A549 (cell line): ENCODE measurements at regions not wholly inside any gene's neighbourhood (a gene's known extent, or its start where the extent isn't known, plus 50 kb on each side); places are given as distances from the start of the nearest gene placed in this dataset.

Experiments
- ATAC-seq, 2 experiments: fragments of 200-7000 bp in 1 of 2; fragments of >200 bp in 1 of 2; cut with Nextera tagmentation in 1 of 2; cut with Tn5 transposase in 1 of 2; 3 replicates each; pipeline versions ENCODE4 v1.8.0 to v1.9.1; 2018 to 2020; ENCODE audit warnings: mild to moderate bottlenecking in 1 of 2, moderate library complexity in 1 of 2
- CTCF ChIA-PET: fragments of 300-600 bp; sonication (Branson Sonifier 250); formaldehyde crosslinking; extraction: SDS; loops from one replicate; lab custom pipeline; 2021; ENCODE audit warnings: antibody characterized with exemption, inconsistent platforms; lab: Yijun Ruan, JAX
- POLR2A ChIA-PET: fragments of 350-600 bp; formaldehyde crosslinking; extraction: SDS; loops from one replicate; lab custom pipeline; 2021; ENCODE audit warnings: antibody characterized with exemption, inconsistent platforms; lab: Yijun Ruan, JAX
- DNase-seq, 2 experiments: peaks; one replicate each; pipeline versions ENCODE4 v3.0.0 to v3.0.0-alpha.2; 2011 to 2016; ENCODE audit warnings: low read depth in 1 of 2, low spot score in 1 of 2
- FAIRE-seq: peaks from 2 replicates; lab custom pipeline; 2011; peaks lifted over from hg19 to GRCh38; lab: Jason Lieb, UNC
- H3K27ac ChIP-seq, 2 experiments: fragments of >200 bp; sonication (Bioruptor Twin); formaldehyde crosslinking; 3 replicates each; pipeline ENCODE4 v1.5.1; 2016 to 2017
- H3K4me1 ChIP-seq: fragments of >200 bp; sonication (Bioruptor Twin); formaldehyde crosslinking; 3 replicates; pipeline ENCODE4 v1.6.1; 2016
- H3K4me2 ChIP-seq: fragments of >200 bp; sonication (Bioruptor Twin); formaldehyde crosslinking; 3 replicates; pipeline ENCODE4 v1.6.1; 2016
- H3K4me3 ChIP-seq: fragments of >200 bp; sonication (Bioruptor Twin); formaldehyde crosslinking; 3 replicates; pipeline ENCODE4 v1.5.1; 2016
- H3K9me3 ChIP-seq: fragments of >200 bp; sonication (Bioruptor Twin); formaldehyde crosslinking; 3 replicates; pipeline ENCODE4 v1.6.1; 2016
- CBX2 ChIP-seq: fragments of 200-600 bp; sonication (generic); IDR thresholded peaks from 2 replicates; pipeline ENCODE4 v1.6.1; 2016; ENCODE audit warnings: low read depth, mild to moderate bottlenecking, borderline replicate concordance
- CEBPB ChIP-seq, 2 experiments: fragments of >200 bp in 1 of 2; sonication (Bioruptor Twin) in 1 of 2; formaldehyde crosslinking in 1 of 2; IDR thresholded peaks; 2 replicates each; pipeline ENCODE4 v1.6.1; 2012 to 2016
- CHD4 ChIP-seq: fragments of 200-600 bp; sonication (generic); IDR thresholded peaks from 2 replicates; pipeline ENCODE4 v1.6.1; 2016; ENCODE audit warnings: antibody characterized with exemption, mild to moderate bottlenecking, borderline replicate concordance
- EHMT2 ChIP-seq: fragments of 200-600 bp; sonication (generic); IDR thresholded peaks from 2 replicates; pipeline ENCODE4 v1.6.1; 2016; ENCODE audit warnings: antibody characterized with exemption, low read depth, mild to moderate bottlenecking, moderate library complexity
- EP300 ChIP-seq, 2 experiments: fragments of >200 bp; sonication (Bioruptor Twin); formaldehyde crosslinking; IDR thresholded peaks; 2 replicates in 1 of 2; 3 replicates in 1 of 2; pipeline ENCODE4 v1.6.1; 2016 to 2017
- ESRRA ChIP-seq: fragments of 150-350 bp; IDR thresholded peaks from 2 replicates; pipeline ENCODE4 v1.6.1; 2014; ENCODE audit warnings: mild to moderate bottlenecking, low read length, borderline replicate concordance
- HDAC2 ChIP-seq: fragments of 200-600 bp; sonication (generic); IDR thresholded peaks from 2 replicates; pipeline ENCODE4 v1.6.1; 2016
- HES2 ChIP-seq: fragments of >200 bp; sonication (Bioruptor Twin); formaldehyde crosslinking; IDR thresholded peaks from 2 replicates; pipeline ENCODE4 v1.6.1; 2016
- HOXA7 ChIP-seq: fragments of 250-450 bp; sonication (Bioruptor Pico); IDR thresholded peaks from 2 replicates; pipeline ENCODE4 v1.5.0; 2020; ENCODE audit warnings: mild to moderate bottlenecking, moderate library complexity
- KDM1A ChIP-seq: fragments of 200-600 bp; sonication (generic); IDR thresholded peaks from 2 replicates; pipeline ENCODE4 v1.6.1; 2016; ENCODE audit warnings: low read depth, mild to moderate bottlenecking
- NR3C1 ChIP-seq: fragments of >200 bp; sonication (Bioruptor Twin); formaldehyde crosslinking; IDR thresholded peaks from 3 replicates; pipeline ENCODE4 v1.6.1; 2017
- POLR2AphosphoS2 ChIP-seq: conservative IDR thresholded peaks from 2 replicates; pipeline ENCODE4 v1.6.1; 2012; ENCODE audit warnings: low read length, improper control_type of control experiment, inconsistent platforms
- RAD21 ChIP-seq, 2 experiments: fragments of >200 bp in 1 of 2; sonication (Bioruptor Twin) in 1 of 2; formaldehyde crosslinking in 1 of 2; IDR thresholded peaks in 1 of 2; conservative IDR thresholded peaks in 1 of 2; 2 replicates in 1 of 2; 3 replicates in 1 of 2; pipeline ENCODE4 v1.6.1; 2012 to 2018; ENCODE audit warnings: inconsistent platforms in 1 of 2
- RCOR1 ChIP-seq: fragments of 150-350 bp; IDR thresholded peaks from 2 replicates; pipeline ENCODE4 v1.6.1; 2014; ENCODE audit warnings: antibody characterized with exemption, low read length, low read depth
- RNF2 ChIP-seq: fragments of 200-600 bp; sonication (generic); IDR thresholded peaks from 2 replicates; pipeline ENCODE4 v1.6.1; 2016; ENCODE audit warnings: low read depth, mild to moderate bottlenecking, antibody characterized with exemption, moderate library complexity, borderline replicate concordance
- SMC3 ChIP-seq: fragments of >200 bp; sonication (Bioruptor Twin); formaldehyde crosslinking; IDR thresholded peaks from 3 replicates; pipeline ENCODE4 v1.6.1; 2018; ENCODE audit warnings: inconsistent platforms
- TFCP2L1 ChIP-seq: fragments of 250-450 bp; sonication (Bioruptor Pico); IDR thresholded peaks from 2 replicates; pipeline ENCODE4 v1.5.0; 2021; ENCODE audit warnings: mild to moderate bottlenecking
- ZC3H11A ChIP-seq: fragments of 450-650 bp; IDR thresholded peaks from 2 replicates; pipeline ENCODE4 v1.6.1; 2014; ENCODE audit warnings: antibody characterized with exemption, mild to moderate bottlenecking
- ZNF302 ChIP-seq: fragments of 250-450 bp; sonication (Bioruptor Pico); IDR thresholded peaks from 2 replicates; pipeline ENCODE4 v1.9.0; 2021; ENCODE audit warnings: inconsistent platforms, mild to moderate bottlenecking, moderate library complexity
- WGBS: methylation state at CpG from one replicate; pipeline ENCODE4 v1.1.6; 2017; ENCODE audit errors: missing lambda C conversion rate; 5-methylcytosine and 5-hydroxymethylcytosine counted together
- TF ChIP-seq, protein P1 (sequence below): fragments of 450-650 bp; IDR thresholded peaks from 2 replicates; pipeline ENCODE4 v1.6.1; 2014; ENCODE audit warnings: antibody characterized with exemption
- TF ChIP-seq, protein P2 (sequence below): fragments of 250-450 bp; sonication (Bioruptor Pico); IDR thresholded peaks from 2 replicates; pipeline ENCODE4 v1.5.0; 2021; ENCODE audit warnings: mild to moderate bottlenecking, moderate library complexity, borderline replicate concordance

- TF ChIP-seq KDM1A, result no peak
These were observed 649.9 kb upstream of the ADARB2 start (continued) for GRCh38 chr10:2387261-2387660.

DNA sequence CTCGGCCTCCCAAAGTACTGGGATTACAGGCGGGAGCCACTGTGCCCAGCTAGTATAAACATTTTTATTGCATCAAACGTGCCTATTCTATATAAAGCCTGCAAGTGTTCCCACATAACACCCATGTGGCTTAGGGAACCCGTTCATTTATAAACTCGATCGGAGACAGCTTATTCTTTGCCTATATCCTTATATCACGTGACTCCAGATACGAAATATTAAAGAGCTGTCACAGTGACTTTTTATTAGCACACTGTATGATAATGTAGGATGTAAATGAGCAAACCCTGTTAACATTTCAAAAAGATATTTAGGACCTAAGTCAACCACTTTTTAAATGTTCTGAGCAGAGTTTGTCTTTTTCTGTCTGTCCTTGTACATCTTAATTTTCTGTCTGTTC is 642.9 kb upstream of the ADARB2 start:
- WGBS, result 15% methylated on average over 8 of the region's 8 CpGs
- TF ChIP-seq, protein P1, sequence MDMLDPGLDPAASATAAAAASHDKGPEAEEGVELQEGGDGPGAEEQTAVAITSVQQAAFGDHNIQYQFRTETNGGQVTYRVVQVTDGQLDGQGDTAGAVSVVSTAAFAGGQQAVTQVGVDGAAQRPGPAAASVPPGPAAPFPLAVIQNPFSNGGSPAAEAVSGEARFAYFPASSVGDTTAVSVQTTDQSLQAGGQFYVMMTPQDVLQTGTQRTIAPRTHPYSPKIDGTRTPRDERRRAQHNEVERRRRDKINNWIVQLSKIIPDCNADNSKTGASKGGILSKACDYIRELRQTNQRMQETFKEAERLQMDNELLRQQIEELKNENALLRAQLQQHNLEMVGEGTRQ, result no peak
- TF ChIP-seq RCOR1 (no peak), ZC3H11A (no peak), SMC3 (no peak), POLR2AphosphoS2 (no peak), HOXA7 (CRISPR knock-in tag) (no peak), NR3C1 (no peak), HDAC2 (no peak), ZNF302 (CRISPR knock-in tag) (no peak), RAD21 (conservative IDR thresholded peaks at IDR 0.05 in 1 of 2, IDR thresholded peaks at IDR 0.05 in 1 of 2) (no peak)
- Histone ChIP-seq H3K27ac (no peak overlapping the region), H3K9me3 (0 out of 3 replicates have a peak, but pooled peaks cover 3% of the 10 kb centered on the region), H3K4me2 (no peak overlapping the region), H3K4me3 (no peak overlapping the region), H3K4me1 (no peaks in the 10 kb centered on the region)
- ChIA-PET CTCF (no interaction called here), POLR2A (no interaction called here)
- DNase-seq, result no peak
- ATAC-seq, result no peak
- no peak for FAIRE-seq

DNA sequence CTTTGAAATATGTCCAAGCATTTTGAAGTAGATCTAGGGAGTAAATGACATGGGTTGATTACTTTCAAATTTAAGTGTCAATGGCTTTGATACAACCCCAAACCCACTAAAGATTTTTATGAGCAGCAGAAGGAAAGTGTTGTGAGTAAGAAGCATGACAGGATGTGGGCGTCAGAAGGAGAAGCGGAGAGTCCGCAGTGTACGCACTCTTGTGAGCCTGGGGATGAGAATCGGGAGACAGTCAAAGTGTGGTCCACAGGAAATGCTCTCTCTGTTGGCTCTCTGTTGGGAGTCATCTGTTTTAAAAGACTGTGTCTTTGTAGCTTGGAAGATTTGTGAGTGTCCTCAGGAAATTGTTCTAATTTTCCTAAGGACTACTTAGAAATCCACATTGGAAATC is 629.8 kb upstream of the ADARB2 start:
- WGBS, result 50% methylated on average over 5 of the region's 5 CpGs
- TF ChIP-seq, protein P2, sequence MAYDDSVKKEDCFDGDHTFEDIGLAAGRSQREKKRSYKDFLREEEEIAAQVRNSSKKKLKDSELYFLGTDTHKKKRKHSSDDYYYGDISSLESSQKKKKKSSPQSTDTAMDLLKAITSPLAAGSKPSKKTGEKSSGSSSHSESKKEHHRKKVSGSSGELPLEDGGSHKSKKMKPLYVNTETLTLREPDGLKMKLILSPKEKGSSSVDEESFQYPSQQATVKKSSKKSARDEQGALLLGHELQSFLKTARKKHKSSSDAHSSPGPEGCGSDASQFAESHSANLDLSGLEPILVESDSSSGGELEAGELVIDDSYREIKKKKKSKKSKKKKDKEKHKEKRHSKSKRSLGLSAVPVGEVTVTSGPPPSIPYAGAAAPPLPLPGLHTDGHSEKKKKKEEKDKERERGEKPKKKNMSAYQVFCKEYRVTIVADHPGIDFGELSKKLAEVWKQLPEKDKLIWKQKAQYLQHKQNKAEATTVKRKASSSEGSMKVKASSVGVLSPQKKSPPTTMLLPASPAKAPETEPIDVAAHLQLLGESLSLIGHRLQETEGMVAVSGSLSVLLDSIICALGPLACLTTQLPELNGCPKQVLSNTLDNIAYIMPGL (CRISPR knock-in tag), result no peak
- TF ChIP-seq EHMT2, result no peak
- no peak for TF ChIP-seq ESRRA
- TF ChIP-seq CEBPB (IDR thresholded peaks at IDR 0.05), result no peak
- TF ChIP-seq CHD4, result no peak
- TF ChIP-seq CBX2, result no peak
- no peak for TF ChIP-seq RNF2
- no peak for TF ChIP-seq HDAC2
- TF ChIP-seq EP300 (IDR thresholded peaks at IDR 0.05), result no peak
- no peak for TF ChIP-seq TFCP2L1
- no peak for TF ChIP-seq RAD21 (conservative IDR thresholded peaks at IDR 0.05 in 1 of 2, IDR thresholded peaks at IDR 0.05 in 1 of 2)
- TF ChIP-seq HES2, result no peak
- Histone ChIP-seq H3K4me3 (no peak overlapping the region), H3K27ac (no peak overlapping the region), H3K9me3 (peaks cover 3% of the 10 kb centered on the region; the same call in 1 of the 3 replicates), H3K4me2 (no peak overlapping the region), H3K4me1 (no peaks in the 10 kb centered on the region)
- CTCF ChIA-PET, result interaction anchor here (1.3 kb wide), 1 partner anchor 12 kb away, joined by 3 read pairs; no protein-coding TSS in a partner anchor
- FAIRE-seq (no peak), DNase-seq (no peak), ATAC-seq (no peak)
- POLR2A ChIA-PET, result no interaction called here
